Erythroblast (primary cell): ENCODE measurements at regions not wholly inside any gene's neighbourhood (a gene's known extent, or its start where the extent isn't known, plus 50 kb on each side); places are given as distances from the start of the nearest gene placed in this dataset.

ENCODE experiments used
- GATA1 ChIP-seq: IDR thresholded peaks from 2 replicates; pipeline ENCODE4 v1.6.1; 2011; ENCODE audit warnings: low read depth, mild to moderate bottlenecking, control low read depth, low read length, moderate library complexity
- POLR2A ChIP-seq: IDR thresholded peaks from 2 replicates; pipeline ENCODE4 v1.6.1; 2011; ENCODE audit warnings: mild to moderate bottlenecking, low read length

DNA sequence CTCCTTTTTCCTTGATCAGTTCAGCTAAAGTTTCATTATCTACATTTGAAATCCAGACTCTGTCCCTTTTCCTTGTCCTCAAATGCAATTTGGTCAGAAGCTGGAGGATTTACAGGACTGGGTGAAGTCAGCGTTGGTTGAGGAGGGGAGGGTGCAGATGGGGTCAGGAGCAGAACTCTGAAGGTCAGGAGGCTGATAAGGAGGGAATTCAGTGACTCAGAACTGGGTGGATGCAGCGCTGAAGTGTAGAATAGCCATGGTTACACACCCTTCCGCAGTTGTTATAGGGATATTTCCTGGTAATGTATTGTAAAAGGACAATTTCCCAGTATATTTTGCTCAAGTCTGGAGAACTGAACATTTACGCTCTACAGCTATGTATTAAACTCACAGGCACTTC is 133.1 kb upstream of the FOXA2 start:
- no peak for TF ChIP-seq POLR2A
- no peak for TF ChIP-seq GATA1
